ENCODE measurements at regions not wholly inside any gene's neighbourhood (a gene's known extent, or its start where the extent isn't known, plus 50 kb on each side); places are given as distances from the start of the nearest gene placed in this dataset.

- WGBS, 2 donors = 69 to 81% methylated on average over 4 of the region's 4 CpGs
- DNase-seq (ENCODE audit: low spot score in 2 of 2) = no peak
- intact Hi-C loops (cut with DNase I; ENCODE audit: low total_unique reads) = no loop called here
- TF ChIP-seq POLR2A (IDR thresholded peaks at IDR 0.05) (no peak), CTCF (IDR thresholded peaks at IDR 0.05) (no peak)
- no peak overlapping the region for H3K4me3 ChIP-seq (ENCODE audit: low read depth, poor library complexity, severe bottlenecking)
Observed at GRCh38 chr17:15096511-15096910, 168.6 kb downstream of the PMP22 start.

GRCh38 chr17:15095935-15096334, 169.2 kb downstream of the PMP22 start:
- no peak for TF ChIP-seq CTCF (IDR thresholded peaks at IDR 0.05)
- TF ChIP-seq POLR2A (IDR thresholded peaks at IDR 0.05) = no peak
- 69 to 88% methylated on average over 2 of the region's 2 CpGs for WGBS, 2 donors
- H3K4me3 ChIP-seq (ENCODE audit: low read depth, poor library complexity, severe bottlenecking) = no peak overlapping the region
- no peak for DNase-seq (ENCODE audit: low spot score in 2 of 2)
- intact Hi-C loops (cut with DNase I; ENCODE audit: low total_unique reads) = no loop called here

GRCh38 chr17:15092762-15093161, 172.4 kb downstream of the PMP22 start:
- WGBS, 2 donors = 78% methylated on average over 7 of the region's 7 CpGs
- no peak for DNase-seq (ENCODE audit: low spot score in 2 of 2)

GRCh38 chr17:15092261-15092660, 172.9 kb downstream of the PMP22 start:
- TF ChIP-seq CTCF (IDR thresholded peaks at IDR 0.05) = no peak
- no peak for TF ChIP-seq POLR2A (IDR thresholded peaks at IDR 0.05)
- H3K4me3 ChIP-seq (ENCODE audit: low read depth, poor library complexity, severe bottlenecking) = no peak overlapping the region
- DNase-seq (ENCODE audit: low spot score in 2 of 2) = no peak
- intact Hi-C loops (cut with DNase I; ENCODE audit: low total_unique reads) = no loop called here
- 82 to 86% methylated on average over 2 of the region's 2 CpGs for WGBS, 2 donors

More at GRCh38 chr17:15092762-15093161, 172.4 kb downstream of the PMP22 start:
- intact Hi-C loops (cut with DNase I; ENCODE audit: low total_unique reads) = no loop called here
- no peak overlapping the region for H3K4me3 ChIP-seq (ENCODE audit: low read depth, poor library complexity, severe bottlenecking)
- no peak for TF ChIP-seq POLR2A (IDR thresholded peaks at IDR 0.05)
- TF ChIP-seq CTCF (IDR thresholded peaks at IDR 0.05) = no peak

GRCh38 chr17:15091825-15092224, 173.3 kb downstream of the PMP22 start:
- intact Hi-C loops (cut with DNase I; ENCODE audit: low total_unique reads) = no loop called here
- H3K4me3 ChIP-seq (ENCODE audit: low read depth, poor library complexity, severe bottlenecking) = no peak overlapping the region
- DNase-seq (ENCODE audit: low spot score in 2 of 2) = no peak
- TF ChIP-seq POLR2A (IDR thresholded peaks at IDR 0.05) (no peak), CTCF (IDR thresholded peaks at IDR 0.05) (no peak)
- WGBS, 2 donors = 84 to 85% methylated on average over 2 of the region's 2 CpGs

GRCh38 chr17:15090533-15090932, 174.6 kb downstream of the PMP22 start:
- 83 to 86% methylated on average over 8 of the region's 8 CpGs for WGBS, 2 donors
- DNase-seq (ENCODE audit: low spot score in 2 of 2) = no peak
- no peak for TF ChIP-seq CTCF (IDR thresholded peaks at IDR 0.05)
- TF ChIP-seq POLR2A (IDR thresholded peaks at IDR 0.05) = no peak
- intact Hi-C loops (cut with DNase I; ENCODE audit: low total_unique reads) = no loop called here
- no peak overlapping the region for H3K4me3 ChIP-seq (ENCODE audit: low read depth, poor library complexity, severe bottlenecking)
